ENCODE measurements at regions not wholly inside any gene's neighbourhood (a gene's known extent, or its start where the extent isn't known, plus 50 kb on each side); places are given as distances from the start of the nearest gene placed in this dataset.

DNA sequence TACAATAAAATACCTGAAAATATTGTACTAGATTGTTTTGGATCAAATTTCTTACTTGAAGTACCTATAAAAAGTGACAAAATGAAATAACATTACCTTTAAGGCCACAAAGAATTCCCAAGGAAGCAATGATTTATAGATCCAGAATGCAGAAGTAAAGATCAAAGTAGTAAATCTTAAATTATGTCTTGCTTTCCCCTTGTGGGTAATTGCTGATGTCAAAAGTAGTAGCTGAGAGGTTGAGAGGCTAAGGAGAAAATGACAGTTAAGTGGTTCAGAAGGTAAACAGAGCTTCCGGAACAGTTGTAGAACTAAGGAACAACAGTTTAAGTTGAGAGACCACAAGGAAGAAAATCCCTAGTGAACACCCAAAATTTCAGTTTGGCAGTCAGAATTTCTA, 358.3 kb downstream of the GABRG1 start:
- Histone ChIP-seq H4K20me1 (ENCODE audit: control insufficient read depth, extremely low read depth, insufficient read depth, low read length) (no peaks in the 10 kb centered on the region), H3K4me2 (ENCODE audit: extremely low read depth, insufficient read depth, low read length) (no peak overlapping the region), H3K9me3 (ENCODE audit: control insufficient read depth, insufficient read depth, low read depth, low read length) (no peaks in the 10 kb centered on the region), H3K9ac (ENCODE audit: insufficient read depth, low read length) (no peak overlapping the region), H3K79me2 (ENCODE audit: control insufficient read depth, insufficient read depth, low read length) (no peaks in the 10 kb centered on the region), H3K27me3 (ENCODE audit: control insufficient read depth, insufficient read depth, low read length) (no peaks in the 10 kb centered on the region), H3K4me3 (replicated peaks in 1 of 4; ENCODE audit: control extremely low read depth in 1 of 4, insufficient read depth in 1 of 4, low read depth in 3 of 4, low read length in 4 of 4) (no peak overlapping the region), H3K4me1 (ENCODE audit: control insufficient read depth, extremely low read depth, insufficient read depth, low read length) (no peaks in the 10 kb centered on the region), H3K36me3 (ENCODE audit: control insufficient read depth, insufficient read depth, low read length) (no peaks in the 10 kb centered on the region), H2AFZ (ENCODE audit: low read length) (no peak overlapping the region), H3K27ac (ENCODE audit: insufficient read depth, low read length) (no peak overlapping the region)
- TF ChIP-seq, protein P1, sequence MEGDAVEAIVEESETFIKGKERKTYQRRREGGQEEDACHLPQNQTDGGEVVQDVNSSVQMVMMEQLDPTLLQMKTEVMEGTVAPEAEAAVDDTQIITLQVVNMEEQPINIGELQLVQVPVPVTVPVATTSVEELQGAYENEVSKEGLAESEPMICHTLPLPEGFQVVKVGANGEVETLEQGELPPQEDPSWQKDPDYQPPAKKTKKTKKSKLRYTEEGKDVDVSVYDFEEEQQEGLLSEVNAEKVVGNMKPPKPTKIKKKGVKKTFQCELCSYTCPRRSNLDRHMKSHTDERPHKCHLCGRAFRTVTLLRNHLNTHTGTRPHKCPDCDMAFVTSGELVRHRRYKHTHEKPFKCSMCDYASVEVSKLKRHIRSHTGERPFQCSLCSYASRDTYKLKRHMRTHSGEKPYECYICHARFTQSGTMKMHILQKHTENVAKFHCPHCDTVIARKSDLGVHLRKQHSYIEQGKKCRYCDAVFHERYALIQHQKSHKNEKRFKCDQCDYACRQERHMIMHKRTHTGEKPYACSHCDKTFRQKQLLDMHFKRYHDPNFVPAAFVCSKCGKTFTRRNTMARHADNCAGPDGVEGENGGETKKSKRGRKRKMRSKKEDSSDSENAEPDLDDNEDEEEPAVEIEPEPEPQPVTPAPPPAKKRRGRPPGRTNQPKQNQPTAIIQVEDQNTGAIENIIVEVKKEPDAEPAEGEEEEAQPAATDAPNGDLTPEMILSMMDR (conservative IDR thresholded peaks at IDR 0.05 in 1 of 2, IDR thresholded peaks at IDR 0.05 in 1 of 2; ENCODE audit: low read depth in 1 of 2, low read length in 2 of 2) = no peak
- no peak for DNase-seq (ENCODE audit: low read depth in 2 of 2)

DNA sequence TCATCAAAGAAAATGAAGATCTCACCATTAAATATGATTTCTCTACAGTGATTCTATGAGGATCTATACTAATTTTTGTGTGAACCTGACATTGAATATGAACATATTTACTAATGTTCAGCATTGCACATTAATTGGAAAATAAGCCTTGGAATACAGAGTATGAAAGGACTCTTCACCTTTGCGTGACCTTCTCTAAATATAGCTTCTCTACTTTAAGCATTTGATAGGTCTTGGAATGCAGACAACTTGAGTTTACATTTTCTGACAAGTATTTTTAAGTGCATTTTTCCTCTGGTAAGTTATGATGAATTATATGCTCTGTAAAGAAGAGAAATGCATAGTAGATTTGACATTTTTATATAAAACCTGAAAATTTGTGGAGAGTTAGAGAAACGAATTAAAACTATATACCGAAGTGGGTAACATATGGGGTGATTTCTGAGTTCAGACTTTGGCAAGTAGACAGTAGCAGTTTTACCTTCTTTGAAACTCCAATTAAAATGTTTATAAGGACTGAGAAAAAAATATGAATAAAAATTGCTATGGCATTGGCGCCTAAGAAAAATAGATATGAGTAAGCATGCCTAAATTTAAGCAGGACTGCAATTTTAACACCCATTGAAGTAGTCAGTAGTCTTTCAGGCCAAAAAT, 371.9 kb downstream of the GABRG1 start:
- no peak overlapping the region for H3K9ac ChIP-seq (ENCODE audit: insufficient read depth, low read length)
- no peaks in the 10 kb centered on the region for H3K79me2 ChIP-seq (ENCODE audit: control insufficient read depth, insufficient read depth, low read length)
- H3K4me3 ChIP-seq (replicated peaks in 1 of 4; ENCODE audit: control extremely low read depth in 1 of 4, insufficient read depth in 1 of 4, low read depth in 3 of 4, low read length in 4 of 4) = no peak overlapping the region
- H3K4me1 ChIP-seq (ENCODE audit: control insufficient read depth, extremely low read depth, insufficient read depth, low read length) = no peaks in the 10 kb centered on the region
- no peak overlapping the region for H3K27ac ChIP-seq (ENCODE audit: insufficient read depth, low read length)
- no peaks in the 10 kb centered on the region for H3K36me3 ChIP-seq (ENCODE audit: control insufficient read depth, insufficient read depth, low read length)
- TF ChIP-seq, protein P1 (conservative IDR thresholded peaks at IDR 0.05 in 1 of 2, IDR thresholded peaks at IDR 0.05 in 1 of 2; ENCODE audit: low read depth in 1 of 2, low read length in 2 of 2) = no peak
- no peak for TF ChIP-seq EZH2 (IDR thresholded peaks at IDR 0.05; ENCODE audit: low read length, missing control alignments)
- no peak overlapping the region for H3K4me2 ChIP-seq (ENCODE audit: extremely low read depth, insufficient read depth, low read length)
- H3K27me3 ChIP-seq (ENCODE audit: control insufficient read depth, insufficient read depth, low read length) = no peaks in the 10 kb centered on the region
- DNase-seq (ENCODE audit: low read depth in 2 of 2) = no peak
- no peaks in the 10 kb centered on the region for H4K20me1 ChIP-seq (ENCODE audit: control insufficient read depth, extremely low read depth, insufficient read depth, low read length)
- no peaks in the 10 kb centered on the region for H3K9me3 ChIP-seq (ENCODE audit: control insufficient read depth, insufficient read depth, low read depth, low read length)
- no peak overlapping the region for H2AFZ ChIP-seq (ENCODE audit: low read length)

DNA sequence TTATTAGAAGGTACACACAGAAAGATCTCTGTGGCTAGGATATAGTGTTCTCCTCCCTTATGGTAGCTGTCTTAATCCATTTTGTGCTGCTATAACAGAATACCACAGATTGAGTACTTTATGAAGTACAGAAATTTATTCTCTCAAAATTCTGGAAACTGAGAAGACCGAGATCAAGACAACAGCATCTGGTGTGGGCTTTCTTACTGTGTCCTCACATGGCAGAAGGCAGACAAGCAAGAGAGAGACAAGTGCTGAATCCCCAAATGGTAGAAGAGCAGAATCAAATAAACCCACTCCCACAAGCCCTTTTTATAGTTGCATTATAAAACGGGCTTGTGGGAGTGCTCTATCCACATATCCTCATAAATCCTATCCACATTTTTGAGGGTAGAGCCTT, 373.1 kb downstream of the GABRG1 start:
- TF ChIP-seq, protein P1 (conservative IDR thresholded peaks at IDR 0.05 in 1 of 2, IDR thresholded peaks at IDR 0.05 in 1 of 2; ENCODE audit: low read depth in 1 of 2, low read length in 2 of 2) = no peak
- TF ChIP-seq EZH2 (IDR thresholded peaks at IDR 0.05; ENCODE audit: low read length, missing control alignments) = no peak
- Histone ChIP-seq H3K4me3 (replicated peaks in 1 of 4; ENCODE audit: control extremely low read depth in 1 of 4, insufficient read depth in 1 of 4, low read depth in 3 of 4, low read length in 4 of 4) (no peak overlapping the region), H3K9ac (ENCODE audit: insufficient read depth, low read length) (no peak overlapping the region), H3K4me2 (ENCODE audit: extremely low read depth, insufficient read depth, low read length) (no peak overlapping the region), H4K20me1 (ENCODE audit: control insufficient read depth, extremely low read depth, insufficient read depth, low read length) (no peaks in the 10 kb centered on the region), H3K36me3 (ENCODE audit: control insufficient read depth, insufficient read depth, low read length) (no peaks in the 10 kb centered on the region), H3K27ac (ENCODE audit: insufficient read depth, low read length) (no peak overlapping the region), H3K9me3 (ENCODE audit: control insufficient read depth, insufficient read depth, low read depth, low read length) (no peaks in the 10 kb centered on the region), H3K79me2 (ENCODE audit: control insufficient read depth, insufficient read depth, low read length) (no peaks in the 10 kb centered on the region), H3K4me1 (ENCODE audit: control insufficient read depth, extremely low read depth, insufficient read depth, low read length) (no peaks in the 10 kb centered on the region), H2AFZ (ENCODE audit: low read length) (no peak overlapping the region), H3K27me3 (ENCODE audit: control insufficient read depth, insufficient read depth, low read length) (no peaks in the 10 kb centered on the region)
- DNase-seq (ENCODE audit: low read depth in 2 of 2) = no peak

All from fibroblast of lung (primary cell).